MM.1S (cell line): ENCODE measurements at regions not wholly inside any gene's neighbourhood (a gene's known extent, or its start where the extent isn't known, plus 50 kb on each side); places are given as distances from the start of the nearest gene placed in this dataset.
A peak's percentile ranks its signal among the peaks of the same experiment; 100 is the strongest.

Source experiments
- DNase-seq: peaks from one replicate; pipeline ENCODE4 v3.0.0-alpha.2; 2015
- H2AFZ ChIP-seq: fragments of 300-600 bp; sonication (generic); 2 replicates; pipeline ENCODE4 v1.6.0; 2016; ENCODE audit warnings: antibody characterized with exemption, low read length
- H3F3A ChIP-seq: fragments of 300-600 bp; sonication (generic); 2 replicates; pipeline ENCODE4 v1.6.1; 2016; ENCODE audit warnings: mild to moderate bottlenecking, antibody characterized with exemption, low read length, moderate library complexity, mixed read lengths; ENCODE audit not compliant: insufficient read depth
- H3K27ac ChIP-seq: fragments of 300-600 bp; sonication (generic); 2 replicates; pipeline ENCODE4 v1.5.1; 2016; ENCODE audit warnings: mild to moderate bottlenecking, low read length
- H3K27me3 ChIP-seq: fragments of 300-600 bp; sonication (generic); replicated peaks from 2 replicates; pipeline ENCODE4 v1.6.0; 2016; ENCODE audit warnings: low read length; ENCODE audit not compliant: insufficient read depth
- H3K36me3 ChIP-seq: fragments of 300-600 bp; sonication (generic); replicated peaks from 2 replicates; pipeline ENCODE4 v1.6.1; 2016; ENCODE audit warnings: mild to moderate bottlenecking, low read length, mixed read lengths; ENCODE audit not compliant: insufficient read depth
- H3K4me1 ChIP-seq: fragments of 300-600 bp; sonication (generic); 2 replicates; pipeline ENCODE4 v1.6.1; 2016; ENCODE audit warnings: low read length, mixed read lengths
- H3K4me2 ChIP-seq: fragments of 300-600 bp; sonication (generic); 2 replicates; pipeline ENCODE4 v1.6.0; 2016; ENCODE audit warnings: low read depth, low read length
- H3K4me3 ChIP-seq: fragments of 300-600 bp; sonication (generic); 2 replicates; pipeline ENCODE4 v1.5.1; 2016; ENCODE audit warnings: low read length, mixed read lengths
- H3K79me2 ChIP-seq: fragments of 300-600 bp; sonication (generic); 2 replicates; pipeline ENCODE4 v1.6.1; 2016; ENCODE audit warnings: mixed run types, low read length, mixed read lengths
- H3K9ac ChIP-seq: fragments of 300-600 bp; sonication (generic); 2 replicates; pipeline ENCODE4 v1.6.1; 2016; ENCODE audit warnings: low read length, mixed read lengths
- H3K9me2 ChIP-seq: fragments of 300-600 bp; sonication (generic); replicated peaks from 2 replicates; pipeline ENCODE4 v1.6.1; 2016; ENCODE audit warnings: mild to moderate bottlenecking, low read length, mixed read lengths; ENCODE audit not compliant: insufficient read depth
- H3K9me3 ChIP-seq: fragments of 300-600 bp; sonication (generic); replicated peaks from 2 replicates; pipeline ENCODE4 v1.6.1; 2016; ENCODE audit warnings: mild to moderate bottlenecking, low read length, mixed read lengths; ENCODE audit not compliant: insufficient read depth
- H4K20me1 ChIP-seq: fragments of 300-600 bp; sonication (generic); 2 replicates; pipeline ENCODE4 v1.6.1; 2016; ENCODE audit warnings: mild to moderate bottlenecking, low read length, moderate library complexity, mixed read lengths; ENCODE audit not compliant: insufficient read depth
- EZH2 ChIP-seq: fragments of 300-600 bp; sonication (generic); optimal IDR thresholded peaks from 2 replicates; pipeline ENCODE3; 2017; ENCODE audit warnings: low read depth, mild to moderate bottlenecking, antibody characterized with exemption, low read length, mixed read lengths
- EZH2phosphoT487 ChIP-seq: fragments of 300-600 bp; sonication (generic); IDR thresholded peaks from 2 replicates; pipeline ENCODE4 v1.6.1; 2018; ENCODE audit warnings: antibody characterized with exemption, low read length
- TF ChIP-seq, protein P1 (sequence below): fragments of 300-600 bp; sonication (generic); IDR thresholded peaks from 2 replicates; pipeline ENCODE4 v1.5.1; 2016; ENCODE audit warnings: antibody characterized with exemption, low read length, mixed read lengths

DNA sequence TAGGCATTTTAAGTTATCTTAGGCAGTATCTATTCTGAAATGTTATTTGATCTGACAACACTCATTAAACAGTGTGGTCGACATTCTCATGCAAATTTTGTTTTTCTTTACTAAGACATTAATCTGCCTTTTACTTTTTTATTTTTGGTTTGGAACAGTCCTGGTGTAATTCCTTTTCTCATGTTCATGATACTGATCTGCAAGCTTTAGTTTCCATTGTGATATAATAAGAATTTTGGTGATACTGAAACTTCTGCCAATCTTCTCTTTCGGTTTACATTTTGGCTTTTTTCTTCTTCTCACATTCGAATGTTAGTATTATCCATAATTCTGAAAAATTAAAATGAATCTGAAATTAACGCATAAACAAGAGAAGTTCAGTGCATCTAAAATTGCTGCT lies 281.9 kb upstream of the MTPN start:
- Histone ChIP-seq H3K9ac (no peak overlapping the region), H3K27ac (no peak overlapping the region), H3K36me3 (no peaks in the 10 kb centered on the region), H3K4me3 (no peak overlapping the region), H3K9me2 (no peaks in the 10 kb centered on the region), H3K4me2 (peak overlapping the region; percentile 33; the same call in 1 of the 2 replicates), H4K20me1 (no peaks in the 10 kb centered on the region), H3K79me2 (no peaks in the 10 kb centered on the region), H3K4me1 (peaks cover 19% of the 10 kb centered on the region), H3K27me3 (no peaks in the 10 kb centered on the region), H3K9me3 (no peaks in the 10 kb centered on the region), H3F3A (no peaks in the 10 kb centered on the region), H2AFZ (no peak overlapping the region)
- TF ChIP-seq, protein P1, sequence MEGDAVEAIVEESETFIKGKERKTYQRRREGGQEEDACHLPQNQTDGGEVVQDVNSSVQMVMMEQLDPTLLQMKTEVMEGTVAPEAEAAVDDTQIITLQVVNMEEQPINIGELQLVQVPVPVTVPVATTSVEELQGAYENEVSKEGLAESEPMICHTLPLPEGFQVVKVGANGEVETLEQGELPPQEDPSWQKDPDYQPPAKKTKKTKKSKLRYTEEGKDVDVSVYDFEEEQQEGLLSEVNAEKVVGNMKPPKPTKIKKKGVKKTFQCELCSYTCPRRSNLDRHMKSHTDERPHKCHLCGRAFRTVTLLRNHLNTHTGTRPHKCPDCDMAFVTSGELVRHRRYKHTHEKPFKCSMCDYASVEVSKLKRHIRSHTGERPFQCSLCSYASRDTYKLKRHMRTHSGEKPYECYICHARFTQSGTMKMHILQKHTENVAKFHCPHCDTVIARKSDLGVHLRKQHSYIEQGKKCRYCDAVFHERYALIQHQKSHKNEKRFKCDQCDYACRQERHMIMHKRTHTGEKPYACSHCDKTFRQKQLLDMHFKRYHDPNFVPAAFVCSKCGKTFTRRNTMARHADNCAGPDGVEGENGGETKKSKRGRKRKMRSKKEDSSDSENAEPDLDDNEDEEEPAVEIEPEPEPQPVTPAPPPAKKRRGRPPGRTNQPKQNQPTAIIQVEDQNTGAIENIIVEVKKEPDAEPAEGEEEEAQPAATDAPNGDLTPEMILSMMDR = no peak
- no peak for TF ChIP-seq EZH2
- TF ChIP-seq EZH2phosphoT487 = no peak
- DNase-seq = peak; percentile 61

DNA sequence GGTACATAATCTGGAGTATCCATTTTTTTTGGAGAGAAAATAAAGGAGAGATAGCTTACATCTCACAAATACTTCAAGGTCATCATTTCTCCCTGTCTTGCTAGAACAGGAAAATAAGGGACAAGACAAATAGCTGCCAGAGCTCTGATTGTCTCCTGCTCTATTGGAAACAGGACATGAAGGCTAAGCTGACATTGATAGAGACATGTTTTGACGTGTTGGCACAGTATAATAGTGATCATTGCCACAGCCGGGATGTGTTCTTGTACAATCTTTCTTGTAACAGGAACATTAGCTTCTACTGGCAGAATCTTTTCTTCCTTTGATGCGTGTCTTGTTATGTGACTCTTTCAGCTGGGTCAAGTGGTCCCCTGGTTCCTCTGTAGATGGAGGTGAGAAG lies 279.3 kb upstream of the MTPN start:
- Histone ChIP-seq H2AFZ (no peak overlapping the region), H3K4me3 (no peak overlapping the region), H3K4me1 (peaks cover 16% of the 10 kb centered on the region), H3K27me3 (no peaks in the 10 kb centered on the region), H3K79me2 (no peaks in the 10 kb centered on the region), H3K9me2 (no peaks in the 10 kb centered on the region), H3K36me3 (no peaks in the 10 kb centered on the region), H3K4me2 (no peak overlapping the region), H3K9ac (no peak overlapping the region), H4K20me1 (no peaks in the 10 kb centered on the region), H3F3A (no peaks in the 10 kb centered on the region), H3K27ac (no peak overlapping the region), H3K9me3 (no peaks in the 10 kb centered on the region)
- no peak for TF ChIP-seq EZH2
- no peak for TF ChIP-seq EZH2phosphoT487
- TF ChIP-seq, protein P1 = no peak
- DNase-seq = no peak

DNA sequence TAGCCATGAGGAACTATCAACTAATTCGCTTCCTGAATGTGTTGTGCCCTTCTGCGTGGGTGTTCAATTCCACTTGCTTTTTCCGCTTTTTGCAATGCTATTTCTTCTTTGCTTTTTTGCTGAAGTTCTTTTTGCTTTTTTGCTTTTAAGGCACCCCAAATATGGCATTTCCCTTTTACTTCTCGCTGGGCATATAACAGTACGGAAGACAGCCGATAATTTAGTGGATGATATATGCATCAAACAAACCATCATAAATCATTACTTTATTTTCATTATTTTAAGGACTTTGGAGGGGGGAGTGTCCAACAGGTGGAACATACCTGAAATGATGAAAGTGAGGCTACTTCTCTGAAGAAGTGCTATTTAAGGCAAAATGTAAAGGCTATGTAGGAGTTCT lies 277.0 kb upstream of the MTPN start:
- TF ChIP-seq EZH2phosphoT487 (no peak), EZH2 (no peak)
- TF ChIP-seq, protein P1 = no peak
- Histone ChIP-seq H3F3A (no peaks in the 10 kb centered on the region), H3K4me1 (peaks cover 9% of the 10 kb centered on the region; the same call in 1 of the 2 replicates), H4K20me1 (no peaks in the 10 kb centered on the region), H3K4me3 (no peak overlapping the region), H3K4me2 (no peak overlapping the region), H3K9me3 (no peaks in the 10 kb centered on the region), H3K9me2 (no peaks in the 10 kb centered on the region), H3K79me2 (no peaks in the 10 kb centered on the region), H3K27ac (no peak overlapping the region), H3K9ac (no peak overlapping the region), H3K27me3 (no peaks in the 10 kb centered on the region), H2AFZ (no peak overlapping the region), H3K36me3 (no peaks in the 10 kb centered on the region)
- no peak for DNase-seq
